A549 (cell line): ENCODE measurements at regions not wholly inside any gene's neighbourhood (a gene's known extent, or its start where the extent isn't known, plus 50 kb on each side); places are given as distances from the start of the nearest gene placed in this dataset.

ENCODE experiments used
- ATAC-seq, 2 experiments: fragments of 200-7000 bp in 1 of 2; fragments of >200 bp in 1 of 2; cut with Nextera tagmentation in 1 of 2; cut with Tn5 transposase in 1 of 2; 3 replicates each; pipeline versions ENCODE4 v1.8.0 to v1.9.1; 2018 to 2020; ENCODE audit warnings: mild to moderate bottlenecking in 1 of 2, moderate library complexity in 1 of 2
- CTCF ChIA-PET: fragments of 300-600 bp; sonication (Branson Sonifier 250); formaldehyde crosslinking; extraction: SDS; loops from one replicate; lab custom pipeline; 2021; ENCODE audit warnings: antibody characterized with exemption, inconsistent platforms; lab: Yijun Ruan, JAX
- POLR2A ChIA-PET: fragments of 350-600 bp; formaldehyde crosslinking; extraction: SDS; loops from one replicate; lab custom pipeline; 2021; ENCODE audit warnings: antibody characterized with exemption, inconsistent platforms; lab: Yijun Ruan, JAX
- DNase-seq, 2 experiments: peaks; one replicate each; pipeline versions ENCODE4 v3.0.0 to v3.0.0-alpha.2; 2011 to 2016; ENCODE audit warnings: low read depth in 1 of 2, low spot score in 1 of 2
- FAIRE-seq: peaks from 2 replicates; lab custom pipeline; 2011; peaks lifted over from hg19 to GRCh38; lab: Jason Lieb, UNC
- H3K27ac ChIP-seq, 2 experiments: fragments of >200 bp; sonication (Bioruptor Twin); formaldehyde crosslinking; 3 replicates each; pipeline ENCODE4 v1.5.1; 2016 to 2017
- H3K4me1 ChIP-seq: fragments of >200 bp; sonication (Bioruptor Twin); formaldehyde crosslinking; 3 replicates; pipeline ENCODE4 v1.6.1; 2016
- H3K4me2 ChIP-seq: fragments of >200 bp; sonication (Bioruptor Twin); formaldehyde crosslinking; 3 replicates; pipeline ENCODE4 v1.6.1; 2016
- H3K4me3 ChIP-seq: fragments of >200 bp; sonication (Bioruptor Twin); formaldehyde crosslinking; 3 replicates; pipeline ENCODE4 v1.5.1; 2016
- H3K9me3 ChIP-seq: fragments of >200 bp; sonication (Bioruptor Twin); formaldehyde crosslinking; 3 replicates; pipeline ENCODE4 v1.6.1; 2016
- CBX2 ChIP-seq: fragments of 200-600 bp; sonication (generic); IDR thresholded peaks from 2 replicates; pipeline ENCODE4 v1.6.1; 2016; ENCODE audit warnings: low read depth, mild to moderate bottlenecking, borderline replicate concordance
- CEBPB ChIP-seq, 2 experiments: fragments of >200 bp in 1 of 2; sonication (Bioruptor Twin) in 1 of 2; formaldehyde crosslinking in 1 of 2; IDR thresholded peaks; 2 replicates each; pipeline ENCODE4 v1.6.1; 2012 to 2016
- CHD4 ChIP-seq: fragments of 200-600 bp; sonication (generic); IDR thresholded peaks from 2 replicates; pipeline ENCODE4 v1.6.1; 2016; ENCODE audit warnings: antibody characterized with exemption, mild to moderate bottlenecking, borderline replicate concordance
- CTCF ChIP-seq: fragments of >200 bp; sonication (Bioruptor Twin); formaldehyde crosslinking; IDR thresholded peaks from 3 replicates; pipeline ENCODE4 v1.5.1; 2016
- EHMT2 ChIP-seq: fragments of 200-600 bp; sonication (generic); IDR thresholded peaks from 2 replicates; pipeline ENCODE4 v1.6.1; 2016; ENCODE audit warnings: antibody characterized with exemption, low read depth, mild to moderate bottlenecking, moderate library complexity
- EP300 ChIP-seq, 2 experiments: fragments of >200 bp; sonication (Bioruptor Twin); formaldehyde crosslinking; IDR thresholded peaks; 2 replicates in 1 of 2; 3 replicates in 1 of 2; pipeline ENCODE4 v1.6.1; 2016 to 2017
- FOSL2 ChIP-seq, 2 experiments: fragments of 450-650 bp in 1 of 2; fragments of >200 bp in 1 of 2; sonication (Bioruptor Twin) in 1 of 2; formaldehyde crosslinking; IDR thresholded peaks; 2 replicates each; pipeline versions ENCODE4 v1.5.0 to v1.6.1; 2016 to 2020; ENCODE audit warnings: mild to moderate bottlenecking in 1 of 2, moderate library complexity in 1 of 2
- GATA3 ChIP-seq: IDR thresholded peaks from 2 replicates; pipeline ENCODE4 v1.6.1; 2012; ENCODE audit warnings: borderline replicate concordance
- HDAC2 ChIP-seq: fragments of 200-600 bp; sonication (generic); IDR thresholded peaks from 2 replicates; pipeline ENCODE4 v1.6.1; 2016
- HEYL ChIP-seq: fragments of 250-450 bp; sonication (Bioruptor Pico); IDR thresholded peaks from 2 replicates; pipeline ENCODE4 v1.8.0; 2021; ENCODE audit warnings: mild to moderate bottlenecking, moderate library complexity
- HMGXB4 ChIP-seq: fragments of 250-450 bp; sonication (Bioruptor Pico); IDR thresholded peaks from 2 replicates; pipeline ENCODE4 v1.5.0; 2021; ENCODE audit warnings: mild to moderate bottlenecking, moderate library complexity, borderline replicate concordance
- HOXB13 ChIP-seq: fragments of 250-450 bp; sonication (Bioruptor Pico); IDR thresholded peaks from 2 replicates; pipeline ENCODE4 v1.5.0; 2020; ENCODE audit warnings: low read depth, mild to moderate bottlenecking, moderate library complexity
- JUN ChIP-seq, 2 experiments: fragments of >200 bp; sonication (Bioruptor Twin); formaldehyde crosslinking; IDR thresholded peaks; 2 replicates in 1 of 2; 3 replicates in 1 of 2; pipeline ENCODE4 v1.6.1; 2016 to 2017
- KDM1A ChIP-seq: fragments of 200-600 bp; sonication (generic); IDR thresholded peaks from 2 replicates; pipeline ENCODE4 v1.6.1; 2016; ENCODE audit warnings: low read depth, mild to moderate bottlenecking
- KDM5A ChIP-seq: fragments of 200-600 bp; sonication (generic); IDR thresholded peaks from 2 replicates; pipeline ENCODE4 v1.6.1; 2016; ENCODE audit warnings: antibody characterized with exemption, mild to moderate bottlenecking
- MAZ ChIP-seq: fragments of 150-350 bp; IDR thresholded peaks from 2 replicates; pipeline ENCODE4 v1.6.1; 2014; ENCODE audit warnings: antibody characterized with exemption, low read depth, low read length, borderline replicate concordance
- MYC ChIP-seq: IDR thresholded peaks from 2 replicates; pipeline ENCODE4 v1.6.1; 2012; ENCODE audit warnings: mild to moderate bottlenecking, inconsistent platforms, low read length, improper control_type of control experiment, borderline replicate concordance
- NFE2L2 ChIP-seq: fragments of 150-350 bp; conservative IDR thresholded peaks from 2 replicates; pipeline ENCODE4 v1.6.1; 2014; ENCODE audit warnings: low read length
- NPAS2 ChIP-seq: fragments of 250-450 bp; sonication (Bioruptor Pico); IDR thresholded peaks from 2 replicates; pipeline ENCODE4 v1.8.0; 2022; ENCODE audit warnings: mild to moderate bottlenecking, moderate library complexity, borderline replicate concordance
- PHF8 ChIP-seq: fragments of 200-600 bp; sonication (generic); IDR thresholded peaks from 2 replicates; pipeline ENCODE4 v1.6.1; 2016; ENCODE audit warnings: low read depth, mild to moderate bottlenecking, antibody characterized with exemption, moderate library complexity, borderline replicate concordance
- POLR2AphosphoS2 ChIP-seq: conservative IDR thresholded peaks from 2 replicates; pipeline ENCODE4 v1.6.1; 2012; ENCODE audit warnings: low read length, improper control_type of control experiment, inconsistent platforms
- RAD21 ChIP-seq, 2 experiments: fragments of >200 bp in 1 of 2; sonication (Bioruptor Twin) in 1 of 2; formaldehyde crosslinking in 1 of 2; IDR thresholded peaks in 1 of 2; conservative IDR thresholded peaks in 1 of 2; 2 replicates in 1 of 2; 3 replicates in 1 of 2; pipeline ENCODE4 v1.6.1; 2012 to 2018; ENCODE audit warnings: inconsistent platforms in 1 of 2
- RCOR1 ChIP-seq: fragments of 150-350 bp; IDR thresholded peaks from 2 replicates; pipeline ENCODE4 v1.6.1; 2014; ENCODE audit warnings: antibody characterized with exemption, low read length, low read depth
- REST ChIP-seq: fragments of 200-600 bp; sonication (generic); IDR thresholded peaks from 2 replicates; pipeline ENCODE4 v1.6.1; 2016; ENCODE audit warnings: antibody characterized with exemption, mild to moderate bottlenecking, moderate library complexity
- RFX5 ChIP-seq: fragments of 450-650 bp; IDR thresholded peaks from 2 replicates; pipeline ENCODE4 v1.7.1; 2014; ENCODE audit warnings: antibody characterized with exemption, mild to moderate bottlenecking, moderate library complexity
- SMC3 ChIP-seq: fragments of >200 bp; sonication (Bioruptor Twin); formaldehyde crosslinking; IDR thresholded peaks from 3 replicates; pipeline ENCODE4 v1.6.1; 2018; ENCODE audit warnings: inconsistent platforms
- TP53 ChIP-seq: fragments of 250-450 bp; sonication (Bioruptor Pico); IDR thresholded peaks from 2 replicates; pipeline ENCODE4 v1.5.0; 2021; ENCODE audit warnings: mild to moderate bottlenecking, moderate library complexity
- ZC3H11A ChIP-seq: fragments of 450-650 bp; IDR thresholded peaks from 2 replicates; pipeline ENCODE4 v1.6.1; 2014; ENCODE audit warnings: antibody characterized with exemption, mild to moderate bottlenecking
- ZNF302 ChIP-seq: fragments of 250-450 bp; sonication (Bioruptor Pico); IDR thresholded peaks from 2 replicates; pipeline ENCODE4 v1.9.0; 2021; ENCODE audit warnings: inconsistent platforms, mild to moderate bottlenecking, moderate library complexity
- WGBS: methylation state at CpG from one replicate; pipeline ENCODE4 v1.1.6; 2017; ENCODE audit errors: missing lambda C conversion rate; 5-methylcytosine and 5-hydroxymethylcytosine counted together

- CTCF ChIA-PET = interaction anchor here (0.7 to 1.2 kb wide), 2 partner anchors 14 to 22 kb away, joined by 3 read pairs; no protein-coding TSS in a partner anchor
- no peak for TF ChIP-seq RFX5
- TF ChIP-seq TP53 (CRISPR knock-in tag) = no peak
- TF ChIP-seq MYC = no peak
- no peak for TF ChIP-seq GATA3
- no peak for TF ChIP-seq MAZ
- TF ChIP-seq NFE2L2 = no peak
- TF ChIP-seq, all 56 proteins: peak for 0
- ATAC-seq = no peak
- POLR2A ChIA-PET = no interaction called here
- no peak for DNase-seq
- H3K9me3 ChIP-seq = no peaks in the 10 kb centered on the region
- no peak overlapping the region for H3K4me3 ChIP-seq
- H3K4me1 ChIP-seq = peaks cover 11% of the 10 kb centered on the region; the same call in 1 of the 3 replicates
- no peak for FAIRE-seq
- H3K4me2 ChIP-seq = no peak overlapping the region
- H3K27ac ChIP-seq = no peak overlapping the region
- WGBS = 73% methylated on average over 10 of the region's 10 CpGs
Measured at GRCh38 chr22:47342446-47342845, 580.0 kb downstream of the TBC1D22A start.

GRCh38 chr22:47341464-47341863 is 579.0 kb downstream of the TBC1D22A start:
- Histone ChIP-seq H3K4me1 (peaks cover 17% of the 10 kb centered on the region), H3K9me3 (no peaks in the 10 kb centered on the region), H3K4me2 (no peak overlapping the region), H3K4me3 (no peak overlapping the region), H3K27ac (no peak overlapping the region)
- DNase-seq (no peak), FAIRE-seq (no peak), ATAC-seq (no peak)
- TF ChIP-seq RAD21 (conservative IDR thresholded peaks at IDR 0.05 in 1 of 2, IDR thresholded peaks at IDR 0.05 in 1 of 2) (no peak), CEBPB (IDR thresholded peaks at IDR 0.05) (no peak), REST (no peak), RCOR1 (no peak), HDAC2 (no peak), CBX2 (no peak), MAZ (no peak), ZNF302 (CRISPR knock-in tag) (no peak), HMGXB4 (no peak), SMC3 (no peak), FOSL2 (IDR thresholded peaks at IDR 0.05) (no peak), FOSL2 (CRISPR knock-in tag; IDR thresholded peaks at IDR 0.05) (no peak)
- WGBS = 80% methylated on average over 7 of the region's 7 CpGs
- ChIA-PET CTCF (interaction anchor here (1.2 kb wide), 1 partner anchor 13 kb away, joined by 3 read pairs; no protein-coding TSS in a partner anchor), POLR2A (no interaction called here)

GRCh38 chr22:47340851-47341436 is 578.5 kb downstream of the TBC1D22A start:
- ATAC-seq (no peak), FAIRE-seq (no peak), DNase-seq (peak in 1 of 2 experiments; percentile 6)
- H3K9me3 ChIP-seq = no peaks in the 10 kb centered on the region
- WGBS = 42% methylated on average over 5 of the region's 5 CpGs
- TF ChIP-seq HEYL (CRISPR knock-in tag) (no peak), EHMT2 (no peak), POLR2AphosphoS2 (no peak), KDM1A (no peak), EP300 (IDR thresholded peaks at IDR 0.05) (no peak), JUN (IDR thresholded peaks at IDR 0.05) (no peak), NPAS2 (CRISPR knock-in tag) (no peak), ZC3H11A (no peak), CHD4 (no peak), HOXB13 (no peak), CTCF (no peak), KDM5A (no peak), PHF8 (no peak), RFX5 (no peak)
- H3K4me3 ChIP-seq = no peak overlapping the region
- peaks cover 17% of the 10 kb centered on the region for H3K4me1 ChIP-seq
- POLR2A ChIA-PET = no interaction called here
- CTCF ChIA-PET = interaction anchor here (0.5 to 1.2 kb wide), 2 partner anchors 12 to 747 kb away, joined by 3 read pairs; no protein-coding TSS in a partner anchor
- H3K4me2 ChIP-seq = no peak overlapping the region
- no peak overlapping the region for H3K27ac ChIP-seq
